CD4-positive, alpha-beta T cell treated with Interleukin-4 for 4 hours (primary cell): ENCODE measurements at regions not wholly inside any gene's neighbourhood (a gene's known extent, or its start where the extent isn't known, plus 50 kb on each side); places are given as distances from the start of the nearest gene placed in this dataset.
"Not testable (repeated sequence)": the region's sequence is repeated elsewhere in the genome, so short reads cannot be mapped to it uniquely, and the experiment has no call there.

ENCODE experiments used
- DNase-seq: peaks from one replicate; pipeline ENCODE4 v3.0.0-alpha.2; 2020

GRCh38 chr6:44036699-44037101 lies 90.6 kb downstream of the MRPL14 start:
- no peak for DNase-seq

- DNase-seq, result no peak
These were observed 91.1 kb downstream of the MRPL14 start for GRCh38 chr6:44036196-44036595.

GRCh38 chr6:44035621-44036020 lies 91.6 kb downstream of the MRPL14 start:
- DNase-seq, result no peak

GRCh38 chr6:44034931-44035345 lies 92.3 kb downstream of the MRPL14 start:
- DNase-seq, result no peak

GRCh38 chr6:44034391-44034861 lies 92.8 kb downstream of the MRPL14 start:
- no peak for DNase-seq

- DNase-seq, result no peak
These were observed 96.3 kb downstream of the MRPL14 start for GRCh38 chr6:44030812-44031454.

- no peak for DNase-seq
These were observed 97.6 kb downstream of the MRPL14 start for GRCh38 chr6:44029444-44030185.

GRCh38 chr6:44028789-44029310 lies 98.4 kb downstream of the MRPL14 start:
- no peak for DNase-seq

GRCh38 chr6:44025226-44025625 lies 102.0 kb downstream of the MRPL14 start:
- DNase-seq, result no peak

GRCh38 chr6:44024574-44025219 lies 102.6 kb downstream of the MRPL14 start:
- no peak for DNase-seq

GRCh38 chr6:44023586-44024454 lies 103.4 kb downstream of the MRPL14 start:
- no peak for DNase-seq

GRCh38 chr6:44022671-44023352 lies 104.4 kb downstream of the MRPL14 start:
- DNase-seq, result no peak

- DNase-seq, result no peak
These were observed 105.0 kb downstream of the MRPL14 start for GRCh38 chr6:44022296-44022661.

GRCh38 chr6:44021589-44022295 lies 105.5 kb downstream of the MRPL14 start:
- DNase-seq, result no peak

GRCh38 chr6:44020664-44021425 lies 106.4 kb downstream of the MRPL14 start:
- DNase-seq, result no peak

GRCh38 chr6:44020148-44020547 lies 107.1 kb downstream of the MRPL14 start:
- no peak for DNase-seq

- not testable (repeated sequence) for DNase-seq
These were observed 109.9 kb downstream of the MRPL14 start for GRCh38 chr6:44017307-44017706.

- DNase-seq, result no peak
These were observed 111.0 kb downstream of the MRPL14 start for GRCh38 chr6:44016131-44016870.

- DNase-seq, result no peak
These were observed 115.2 kb downstream of the MRPL14 start for GRCh38 chr6:44012078-44012493.
